GM18511 (cell line): ENCODE measurements at regions not wholly inside any gene's neighbourhood (a gene's known extent, or its start where the extent isn't known, plus 50 kb on each side); places are given as distances from the start of the nearest gene placed in this dataset.

Experiments used
- ATAC-seq: cut with Tn5 transposase; IDR thresholded peaks from one replicate; pipeline ENCODE4 v1.9.1; 2021; ENCODE audit warnings: mild to moderate bottlenecking, moderate library complexity; ENCODE audit not compliant: unreplicated experiment

- ATAC-seq, result no peak
These were observed 116.5 kb upstream of the ADAMTS18 start for GRCh38 chr16:77551357-77551756.

GRCh38 chr16:77553130-77553529 lies 118.3 kb upstream of the ADAMTS18 start:
- no peak for ATAC-seq

GRCh38 chr16:77555126-77555525 lies 120.3 kb upstream of the ADAMTS18 start:
- no peak for ATAC-seq

- no peak for ATAC-seq
These were observed 121.0 kb upstream of the ADAMTS18 start for GRCh38 chr16:77555791-77556190.

- ATAC-seq, result no peak
These were observed 121.5 kb upstream of the ADAMTS18 start for GRCh38 chr16:77556201-77556873.

GRCh38 chr16:77557385-77557784 lies 122.6 kb upstream of the ADAMTS18 start:
- no peak for ATAC-seq

GRCh38 chr16:77558786-77559185 lies 124.0 kb upstream of the ADAMTS18 start:
- no peak for ATAC-seq

- ATAC-seq, result no peak
These were observed 127.7 kb upstream of the ADAMTS18 start for GRCh38 chr16:77562497-77562896.

- ATAC-seq, result no peak
These were observed 130.1 kb upstream of the ADAMTS18 start for GRCh38 chr16:77564791-77565390.

GRCh38 chr16:77569406-77569805 lies 134.6 kb upstream of the ADAMTS18 start:
- ATAC-seq, result no peak

GRCh38 chr16:77570574-77570973 lies 135.7 kb upstream of the ADAMTS18 start:
- ATAC-seq, result no peak

GRCh38 chr16:77571115-77571862 lies 136.5 kb upstream of the ADAMTS18 start:
- ATAC-seq, result no peak

- ATAC-seq, result no peak
These were observed 140.2 kb upstream of the ADAMTS18 start for GRCh38 chr16:77574867-77575624.

GRCh38 chr16:77579351-77579891 lies 142.9 kb upstream of the NUDT7 start:
- ATAC-seq, result no peak

GRCh38 chr16:77581706-77582105 lies 140.6 kb upstream of the NUDT7 start:
- no peak for ATAC-seq

- peak; percentile 70 for ATAC-seq
These were observed 138.0 kb upstream of the NUDT7 start for GRCh38 chr16:77584205-77584859.

GRCh38 chr16:77585379-77586251 lies 136.7 kb upstream of the NUDT7 start:
- no peak for ATAC-seq

- no peak for ATAC-seq
These were observed 133.9 kb upstream of the NUDT7 start for GRCh38 chr16:77588389-77588788.

- no peak for ATAC-seq
These were observed 133.1 kb upstream of the NUDT7 start for GRCh38 chr16:77589071-77589765.
